ENCODE measurements at regions not wholly inside any gene's neighbourhood (a gene's known extent, or its start where the extent isn't known, plus 50 kb on each side); places are given as distances from the start of the nearest gene placed in this dataset.
"Not testable (repeated sequence)": the region's sequence is repeated elsewhere in the genome, so short reads cannot be mapped to it uniquely, and the experiment has no call there.

DNA sequence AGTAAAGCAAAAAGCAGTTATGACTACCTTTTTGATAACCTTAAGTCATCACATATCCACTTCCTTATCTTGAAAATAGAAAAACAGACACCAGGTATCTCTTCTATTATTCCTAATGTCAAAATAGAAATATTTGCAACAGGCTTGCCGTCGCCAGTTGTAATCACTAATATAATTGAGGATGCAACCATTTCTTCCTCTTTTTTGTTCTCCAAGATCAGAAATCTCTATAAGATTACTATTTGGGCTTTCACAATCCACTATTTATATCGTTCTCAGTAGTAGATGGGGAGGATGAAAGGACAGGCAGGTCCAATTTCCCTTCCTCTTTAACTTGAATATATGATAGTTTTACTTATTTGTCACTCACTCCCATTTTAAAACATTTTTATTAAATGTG is 130.2 kb upstream of the HMGA2 start:
- DNase-seq, result no peak

DNA sequence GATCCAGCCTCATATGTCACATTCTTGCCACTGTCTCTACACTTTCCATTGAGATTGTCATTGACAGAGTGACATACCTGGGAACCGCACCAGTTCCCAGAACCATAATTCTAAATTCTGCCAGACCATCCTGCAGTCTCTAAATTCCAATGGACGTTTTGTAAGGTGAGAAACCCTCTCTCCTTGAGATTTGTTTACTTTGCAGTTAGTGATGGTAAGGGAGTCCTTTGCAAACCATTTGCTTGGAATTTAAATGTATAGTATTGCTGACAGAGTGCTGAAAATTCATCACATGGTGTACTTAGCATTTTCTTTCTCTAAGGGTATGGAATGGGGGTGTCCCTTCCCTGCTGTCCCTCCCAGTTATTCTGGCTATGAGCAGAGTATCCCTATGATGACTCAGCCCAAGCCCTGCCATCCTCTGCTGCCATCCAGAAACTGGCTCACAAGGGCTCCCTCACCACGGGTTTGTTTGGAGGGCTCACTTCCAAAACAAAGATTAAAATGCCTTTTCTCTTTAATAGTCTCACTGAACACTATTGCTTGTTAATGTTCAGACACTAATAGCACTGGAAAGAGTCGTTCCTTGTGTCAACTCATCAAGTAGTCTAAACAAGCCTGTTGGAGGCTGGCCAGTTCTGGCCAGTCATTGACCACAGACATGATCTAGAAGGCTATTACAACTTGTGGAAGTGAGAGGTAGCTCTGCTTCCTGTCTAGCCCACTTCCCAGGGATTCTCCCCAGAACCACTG is 129.0 kb upstream of the HMGA2 start:
- no peak for DNase-seq

DNA sequence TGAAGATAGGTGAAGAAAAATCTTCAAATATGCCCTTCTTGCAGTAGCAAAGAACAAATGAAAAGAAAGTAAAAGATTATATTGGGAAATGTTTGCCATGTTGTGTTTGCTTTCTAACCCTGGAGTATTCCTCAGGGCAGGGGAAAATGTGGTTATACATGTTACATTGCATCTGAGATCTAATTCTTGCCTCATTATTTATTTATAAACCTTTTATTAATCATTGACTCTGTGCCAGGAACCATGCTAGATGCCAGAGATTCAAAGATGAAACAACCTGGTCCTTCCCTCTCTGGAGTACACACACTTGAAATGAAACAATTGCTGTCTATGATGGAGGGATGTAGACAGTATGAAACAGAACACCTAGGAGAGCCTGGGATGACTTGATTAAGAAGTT is 128.1 kb upstream of the HMGA2 start:
- DNase-seq, result no peak

DNA sequence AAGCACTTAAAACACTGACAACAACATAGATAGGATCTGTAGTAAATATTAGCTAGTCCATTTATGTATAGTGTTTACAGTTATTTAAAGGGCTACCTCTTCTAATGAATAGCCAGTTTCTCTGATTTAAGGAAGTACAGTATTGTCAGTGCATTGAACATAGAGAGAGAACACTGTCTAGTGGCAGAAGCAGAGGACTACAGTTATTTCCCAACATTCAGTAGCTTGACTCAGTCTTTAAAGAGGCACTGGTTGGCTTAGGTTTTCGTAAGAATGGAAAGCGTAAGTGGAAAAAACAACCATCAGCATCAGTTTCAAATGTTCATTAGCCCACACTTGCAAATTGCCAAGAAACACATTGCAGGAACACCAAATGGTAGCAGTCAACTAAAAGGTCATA is 125.0 kb upstream of the HMGA2 start:
- no peak for DNase-seq

DNA sequence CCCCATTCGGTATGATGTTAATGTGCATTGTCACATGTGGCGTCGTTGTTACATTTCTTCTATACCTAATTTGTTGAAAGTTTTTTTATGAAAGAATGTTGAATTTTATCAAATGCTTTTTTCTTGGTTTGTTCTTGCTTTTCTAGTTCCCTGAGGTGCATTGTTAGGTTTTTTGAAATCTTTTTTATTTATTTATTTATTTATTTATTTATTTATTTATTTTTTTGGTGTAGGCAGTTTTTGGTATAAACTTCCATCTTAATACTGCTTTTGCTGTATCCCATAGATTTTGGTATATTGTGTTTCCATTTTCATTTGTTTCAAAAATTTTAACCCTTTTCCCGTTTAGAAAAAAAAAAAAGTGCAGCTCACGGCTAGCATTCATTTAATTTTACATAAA is 121.1 kb upstream of the HMGA2 start:
- no peak for DNase-seq

DNA sequence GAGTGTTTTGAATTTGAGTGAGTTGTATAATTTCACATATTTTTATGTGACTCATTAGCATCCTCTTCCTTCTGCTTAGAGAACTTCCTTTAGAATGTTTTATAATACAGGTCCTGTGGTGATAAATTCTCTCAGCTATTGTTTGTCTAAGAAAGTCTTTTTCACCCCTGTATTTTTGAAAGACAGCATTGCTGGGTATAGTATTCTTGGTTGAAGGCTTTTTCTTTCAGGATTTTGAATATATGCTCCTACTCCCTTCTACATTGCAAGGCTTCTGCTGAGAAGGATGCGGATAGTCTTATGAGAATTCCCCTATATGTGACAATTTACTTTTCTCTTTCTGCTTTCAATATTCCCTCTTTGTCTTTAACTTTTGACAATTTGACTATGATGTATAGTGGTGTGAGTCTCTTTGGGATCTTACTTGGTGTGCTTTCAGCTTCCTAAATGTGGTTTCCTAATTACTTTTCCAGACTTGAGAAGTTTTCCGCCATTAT is 118.9 kb upstream of the HMGA2 start:
- DNase-seq, result no peak

DNA sequence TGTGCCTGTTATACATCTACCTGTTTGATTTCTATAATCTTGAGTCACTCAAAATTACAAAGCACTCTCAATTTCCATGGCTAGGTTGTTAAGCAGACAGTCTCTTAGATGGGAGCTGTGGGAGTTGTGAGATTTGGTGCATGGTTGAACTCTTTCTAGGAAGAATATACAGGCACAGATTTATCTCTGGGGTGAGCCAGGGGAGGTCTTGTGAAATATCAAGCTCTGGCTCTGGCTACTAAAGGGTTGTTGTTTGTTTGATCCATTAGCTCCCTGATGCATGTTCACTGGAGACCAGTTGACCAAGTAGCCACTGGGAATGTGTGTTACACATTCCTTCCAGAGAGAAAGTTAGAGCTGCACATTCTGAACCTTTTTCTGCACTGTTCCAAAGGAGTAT is 117.2 kb upstream of the HMGA2 start:
- no peak for DNase-seq

DNA sequence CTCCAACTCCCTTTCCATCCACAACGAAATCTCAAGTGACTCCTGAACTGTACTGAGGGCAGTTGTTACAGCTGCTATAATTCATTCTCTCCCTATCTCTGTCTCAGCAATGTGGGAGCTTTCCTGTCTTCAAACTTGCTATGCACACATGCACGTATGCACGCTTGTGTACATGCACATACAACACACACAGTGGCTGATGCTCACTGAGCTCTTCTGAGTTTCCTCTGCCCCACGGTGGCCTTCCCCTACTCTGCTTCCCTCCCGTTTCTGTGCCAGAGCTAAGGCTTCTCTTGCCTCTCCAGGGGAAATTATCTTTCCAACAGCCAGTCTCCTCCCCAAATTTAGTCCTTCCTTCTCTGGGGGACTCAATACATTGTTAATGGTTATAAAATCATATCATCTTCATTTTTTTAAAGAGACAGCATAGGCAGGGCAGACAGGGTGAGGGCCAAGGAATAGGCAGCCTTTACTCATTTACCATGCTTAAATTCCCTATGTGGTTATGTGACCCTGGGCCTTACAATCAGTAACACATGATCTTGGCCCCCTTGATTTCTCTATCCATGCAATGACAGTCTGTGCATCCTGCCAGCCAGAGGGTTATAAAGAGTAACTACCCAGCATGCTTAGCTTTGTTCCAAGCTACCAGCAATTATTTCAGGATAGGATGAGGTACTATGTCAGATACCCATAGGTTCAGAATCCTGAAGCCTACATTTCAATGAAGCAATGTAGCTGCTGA is 111.9 kb upstream of the HMGA2 start:
- DNase-seq, result no peak

DNA sequence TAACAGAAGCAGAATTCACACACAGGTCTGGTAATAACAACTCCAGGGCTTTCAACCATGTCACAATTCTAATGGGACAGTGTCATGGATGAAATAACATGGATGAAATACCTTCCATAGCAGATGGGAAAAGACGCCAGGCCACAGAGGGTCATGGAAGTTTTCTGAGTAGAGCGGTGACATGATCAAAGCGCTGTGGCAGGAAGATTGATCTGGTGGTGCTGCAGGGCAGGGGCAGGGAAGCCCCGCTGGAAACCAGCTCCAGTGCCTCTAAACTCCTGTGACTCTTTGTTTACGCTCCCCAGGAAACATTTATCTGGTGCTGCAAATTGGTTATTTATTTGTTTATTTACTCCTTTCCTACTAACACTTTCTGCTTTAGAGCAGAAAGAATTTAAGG is 108.3 kb upstream of the HMGA2 start:
- no peak for DNase-seq

DNA sequence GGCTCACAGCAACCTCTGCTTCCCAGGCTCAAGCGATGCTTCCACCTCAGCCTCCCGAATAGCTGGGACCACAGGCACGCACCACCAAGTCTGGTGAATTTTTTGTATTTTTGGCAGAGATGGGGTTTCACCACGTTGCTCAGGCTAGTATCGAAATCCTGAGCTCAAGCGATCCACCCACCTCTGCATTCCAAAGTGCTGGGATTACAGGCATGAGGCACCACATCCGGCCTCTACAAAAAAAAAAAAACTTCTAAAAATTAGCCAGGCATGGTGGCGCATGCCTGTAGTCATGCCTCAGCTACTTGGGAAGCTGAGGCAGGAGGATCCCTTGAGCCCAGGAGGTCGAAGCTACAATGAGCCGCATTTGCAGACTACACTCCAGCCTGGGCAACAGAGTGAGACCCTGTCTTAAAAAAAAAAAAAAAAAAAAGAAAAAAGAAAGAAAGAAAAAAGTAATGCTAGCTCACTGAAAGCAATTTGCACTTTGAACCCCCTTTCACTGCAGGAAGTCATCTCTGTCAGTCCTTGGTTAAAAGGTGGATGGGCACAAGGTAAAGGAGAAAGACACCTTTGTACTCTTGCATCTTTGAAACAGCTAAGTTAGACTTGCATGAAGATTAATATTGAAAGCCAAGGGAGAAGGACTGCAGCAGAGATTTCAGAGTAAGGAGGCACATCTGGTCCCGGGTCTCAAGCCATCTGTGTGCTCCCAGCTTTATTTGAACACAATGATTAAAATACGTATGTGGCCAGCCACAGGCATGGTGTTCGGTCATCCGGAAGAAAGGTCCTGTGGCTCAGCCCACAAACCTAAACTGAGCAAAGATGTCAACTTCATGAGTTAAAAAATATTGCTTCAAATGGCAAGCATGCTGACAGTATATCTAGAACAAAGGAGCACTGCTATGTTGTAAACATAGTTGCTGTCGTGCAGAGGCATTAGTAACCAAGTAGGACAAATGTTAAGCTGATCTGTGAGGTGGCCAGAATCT is 103.8 kb upstream of the HMGA2 start:
- DNase-seq, result no peak

DNA sequence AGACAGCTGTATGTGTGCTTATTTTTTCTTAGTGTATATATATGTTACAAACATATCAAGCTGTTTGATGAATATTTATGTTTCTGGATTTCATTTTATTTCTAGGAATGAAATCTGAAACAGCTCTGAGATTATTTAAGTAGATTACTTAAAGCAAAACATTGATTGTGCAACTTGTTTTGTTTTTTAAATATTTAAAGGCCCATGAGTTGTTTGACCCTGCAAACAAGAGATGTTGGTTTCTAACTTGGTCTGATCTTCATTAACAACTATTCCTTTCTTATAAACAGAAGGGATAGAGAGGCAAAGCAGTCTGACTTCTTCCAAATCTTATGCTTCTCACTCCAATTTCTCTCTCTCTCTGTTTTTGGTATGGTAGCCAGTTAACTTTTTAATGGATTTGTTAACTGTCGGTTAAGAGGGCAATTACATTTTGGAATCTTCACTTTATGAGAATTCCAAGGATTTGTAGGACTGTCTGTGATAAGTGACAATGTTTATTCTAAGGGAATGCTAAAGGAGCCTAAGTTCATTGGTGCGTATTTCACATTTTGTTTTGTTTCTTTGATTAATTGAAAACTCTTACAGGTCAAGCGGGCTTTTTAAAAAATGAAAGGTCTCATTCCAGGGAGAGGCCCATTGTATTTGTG is 102.6 kb upstream of the HMGA2 start:
- no peak for DNase-seq

DNA sequence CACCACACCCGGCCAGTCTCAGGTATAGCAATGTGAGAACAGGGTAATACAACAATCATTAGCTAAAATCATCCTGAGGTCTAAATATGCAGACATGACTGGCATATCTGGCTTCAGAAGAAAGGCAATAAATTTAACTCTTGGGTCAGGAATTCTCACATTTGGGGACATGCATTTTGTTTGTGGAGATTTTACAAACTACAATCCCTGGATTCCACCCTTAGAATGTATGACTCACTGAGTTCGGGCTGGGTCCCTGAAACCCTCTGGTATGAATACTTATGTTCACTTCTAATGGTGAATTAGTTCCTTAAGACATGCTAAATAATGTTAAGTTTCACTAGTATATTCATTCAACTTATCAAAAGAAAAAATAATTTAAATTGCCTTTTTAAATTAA is 98.9 kb upstream of the HMGA2 start:
- no peak for DNase-seq

DNA sequence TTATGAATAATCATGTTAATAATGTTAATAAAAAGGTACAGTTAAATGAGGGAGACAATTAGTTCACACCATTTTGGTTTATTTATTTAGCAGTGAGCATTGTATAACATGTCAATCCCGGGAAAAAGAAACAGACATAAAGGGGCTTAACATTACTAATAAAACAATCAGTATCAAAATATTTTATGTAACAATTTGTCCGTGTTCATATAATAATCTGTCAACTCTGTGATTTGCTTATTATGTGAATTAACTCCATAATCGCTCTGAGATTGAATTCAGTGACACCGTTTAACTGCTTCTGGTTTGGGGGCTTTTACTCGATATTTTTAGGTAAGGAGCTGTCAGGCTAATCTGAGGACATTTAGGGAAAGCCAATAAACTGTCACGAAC is 95.8 kb upstream of the HMGA2 start:
- DNase-seq, result no peak

DNA sequence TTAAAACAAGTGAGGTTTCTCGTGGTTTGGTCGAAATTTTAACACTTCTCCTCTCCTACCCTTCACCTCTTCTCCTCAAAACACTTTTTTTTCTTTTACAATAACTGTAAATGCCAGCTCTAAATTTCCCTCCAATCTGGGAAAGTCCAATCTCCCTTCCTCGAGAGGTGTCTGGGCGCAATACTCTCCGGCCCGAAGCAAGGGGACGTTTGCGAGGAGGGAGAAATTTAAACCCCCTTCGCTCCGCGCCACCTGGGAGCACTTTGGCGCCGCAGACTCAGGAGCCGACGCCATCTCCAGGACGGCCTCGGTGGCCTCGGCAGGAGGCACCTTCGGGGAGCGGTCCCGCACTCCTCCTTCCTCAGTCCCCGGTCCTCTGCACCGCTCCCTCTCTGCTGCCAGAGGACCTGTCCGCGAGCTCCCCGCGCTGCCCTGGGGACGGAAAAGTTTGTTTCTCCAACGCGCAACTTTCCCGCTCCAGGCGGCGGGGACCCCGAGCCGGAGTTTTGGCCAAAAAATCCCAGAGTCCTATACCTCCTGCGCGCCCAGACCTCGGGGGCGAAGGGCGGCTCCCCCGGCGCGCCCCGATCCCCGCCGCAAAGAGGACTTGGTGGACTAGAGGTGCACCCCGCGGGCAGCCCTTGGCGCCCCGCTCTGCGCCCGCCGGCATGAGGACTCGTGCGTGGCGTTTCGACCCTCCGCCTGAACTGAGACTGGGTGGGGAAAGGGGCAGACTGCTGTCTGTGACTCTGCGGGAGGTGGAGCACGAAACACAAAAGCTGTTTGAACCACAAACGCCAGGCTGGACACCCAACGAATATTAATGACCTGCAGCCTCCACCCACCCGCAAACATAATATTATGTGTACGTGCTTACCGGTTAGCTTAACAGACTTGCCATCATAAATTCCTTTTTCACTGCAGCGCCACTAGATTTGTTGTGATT is 95.2 kb upstream of the HMGA2 start:
- DNase-seq, result no peak

DNA sequence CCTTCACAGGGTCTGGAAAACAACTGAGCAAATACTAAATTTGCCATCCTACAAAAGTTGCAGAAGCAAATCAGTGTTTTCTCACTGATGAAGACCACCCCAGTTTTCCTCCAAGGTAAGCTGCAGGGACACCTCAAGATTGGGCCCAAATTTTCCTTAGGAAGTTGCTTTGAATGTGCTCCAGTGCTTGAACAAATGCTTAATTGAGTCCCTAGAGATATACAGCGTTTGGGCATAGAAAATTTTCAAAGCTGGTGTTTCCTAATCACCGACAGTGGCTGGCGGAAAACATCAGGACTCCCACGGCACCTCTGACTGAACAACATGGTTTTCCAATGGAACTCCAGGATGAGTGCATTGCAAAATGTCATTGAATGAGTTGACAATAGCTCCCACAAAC is 92.5 kb upstream of the HMGA2 start:
- DNase-seq, result no peak

DNA sequence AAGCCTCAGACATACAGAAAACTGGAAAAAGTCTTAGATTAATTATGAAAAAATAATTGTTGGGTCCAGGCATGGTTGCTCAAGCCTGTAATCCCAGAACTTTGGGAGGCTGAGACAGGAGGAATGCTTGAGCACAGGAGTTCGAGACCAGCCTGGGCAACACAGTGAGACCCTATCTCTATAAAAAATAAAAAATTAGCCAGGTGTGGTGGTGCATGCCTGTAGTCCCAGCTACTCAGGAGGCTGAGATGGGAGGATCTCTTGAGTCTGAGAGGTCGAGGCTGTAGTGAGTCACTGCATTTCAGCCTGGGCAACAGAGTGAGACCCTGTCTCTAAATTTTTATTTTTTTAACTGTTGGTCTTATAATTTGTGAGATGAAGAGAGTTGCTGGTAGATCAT is 90.6 kb upstream of the HMGA2 start:
- DNase-seq, result not testable (repeated sequence)

DNA sequence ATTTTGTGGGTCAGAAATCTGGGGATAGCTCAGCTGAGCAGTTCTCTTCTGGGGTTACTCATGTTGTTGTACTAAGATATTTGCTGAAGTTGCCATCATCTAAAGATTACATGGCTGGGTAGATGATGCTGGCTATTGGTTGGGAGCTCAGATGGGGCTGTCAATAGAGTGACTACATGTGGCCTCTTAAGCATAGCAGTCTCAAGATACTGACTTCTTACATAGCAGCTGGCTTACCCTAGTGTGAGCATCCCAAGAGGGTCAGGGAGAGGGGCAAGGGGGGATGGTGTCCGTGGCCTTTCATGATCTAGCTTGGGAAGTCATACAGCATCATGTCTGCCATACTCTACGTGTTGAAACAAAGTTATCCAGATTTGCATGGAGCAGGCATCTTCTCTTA is 90.1 kb upstream of the HMGA2 start:
- DNase-seq, result no peak

DNA sequence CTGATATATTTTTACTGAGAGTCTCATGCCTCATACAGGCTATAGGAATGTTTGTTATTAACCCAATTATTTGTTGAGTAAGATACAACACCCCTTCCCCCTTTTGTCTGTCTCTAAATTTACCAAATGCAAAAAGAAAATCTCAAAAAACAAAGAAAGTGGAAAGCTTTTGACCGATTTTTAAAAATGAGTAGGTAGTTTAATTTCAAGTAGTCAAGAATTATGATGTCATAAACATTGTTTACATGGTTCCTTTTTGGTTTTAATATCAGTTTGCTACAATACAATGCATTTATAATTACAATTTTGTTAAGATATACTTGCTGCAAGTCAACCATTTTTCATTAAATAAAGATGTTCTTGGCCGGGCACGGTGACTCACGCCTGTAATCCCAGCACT is 84.7 kb upstream of the HMGA2 start:
- no peak for DNase-seq

DNA sequence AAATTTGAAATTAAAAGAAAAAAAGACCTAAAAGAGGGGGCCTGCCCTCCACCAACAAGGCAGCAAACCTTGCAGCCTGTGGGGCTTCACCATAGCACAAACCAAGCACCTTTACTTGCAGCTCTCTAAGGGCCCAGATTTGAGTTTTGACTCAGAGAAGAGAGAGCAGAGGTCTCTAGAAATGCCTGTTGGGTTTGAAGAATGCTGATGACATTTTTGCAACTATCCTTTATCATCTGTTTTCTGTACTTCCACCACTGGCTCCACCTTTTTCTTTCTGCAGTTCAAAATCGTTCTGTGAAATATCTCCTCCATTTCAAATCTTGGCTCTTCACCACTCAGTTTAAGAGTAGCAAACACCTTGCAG is 83.8 kb upstream of the HMGA2 start:
- DNase-seq, result no peak

DNA sequence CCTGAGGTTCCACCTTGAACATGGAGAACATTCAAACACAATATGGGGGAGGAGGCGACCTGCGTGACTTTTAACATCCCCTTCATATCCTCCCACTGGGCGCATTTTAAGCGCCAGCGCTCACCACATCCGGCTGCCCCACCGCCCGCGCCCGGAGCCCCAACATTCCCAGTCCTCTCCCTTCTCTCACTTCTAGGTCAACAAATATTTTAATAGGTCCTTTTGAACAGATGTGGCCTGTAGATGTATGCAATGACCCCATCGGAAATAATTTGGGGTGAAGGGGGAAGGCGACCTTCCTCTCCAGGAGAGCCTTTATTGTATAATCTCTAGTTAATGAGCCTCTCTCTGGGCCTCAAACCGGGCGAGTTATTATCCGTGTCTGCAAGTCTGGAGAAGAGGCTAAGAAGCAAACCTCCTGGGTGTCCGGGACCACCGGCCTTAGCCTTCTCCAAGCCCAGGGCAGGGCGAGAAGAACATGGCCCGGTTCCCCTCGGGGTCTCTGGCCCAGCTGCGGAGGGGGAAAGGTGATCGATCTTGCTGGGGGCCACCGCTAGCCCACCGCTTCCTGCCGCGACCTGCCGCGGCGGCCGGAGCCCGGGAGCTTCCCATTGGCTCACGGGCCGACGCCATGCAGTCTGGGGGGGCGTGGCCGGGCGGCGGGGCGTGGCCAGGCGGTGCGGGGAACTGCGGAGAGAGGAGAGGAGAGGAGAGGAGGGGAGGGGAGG is 83.2 kb upstream of the HMGA2 start:
- peak; percentile 13 for DNase-seq

DNA sequence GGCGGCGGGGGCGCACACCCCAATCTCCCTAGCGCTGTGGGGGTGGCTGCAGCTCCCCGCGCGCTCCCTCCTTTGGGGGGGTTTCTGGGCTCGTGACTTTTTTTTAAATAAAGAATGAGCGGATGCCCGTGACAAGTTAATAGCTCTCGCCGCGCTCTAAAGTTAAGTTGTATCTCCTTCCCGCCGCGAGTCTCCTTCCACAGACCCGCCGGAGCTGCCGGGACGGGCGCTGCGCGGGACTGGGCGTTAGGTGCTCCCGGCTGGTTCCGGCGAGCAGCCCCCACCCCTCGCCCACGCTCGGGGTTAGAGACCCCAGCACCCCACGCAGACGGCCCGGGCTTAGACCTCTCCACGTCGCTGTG is 82.6 kb upstream of the HMGA2 start:
- DNase-seq, result no peak

Data from NCI-H2171 (cell line).